ENCODE measurements at regions not wholly inside any gene's neighbourhood (a gene's known extent, or its start where the extent isn't known, plus 50 kb on each side); places are given as distances from the start of the nearest gene placed in this dataset.

- DNase-seq: no peak
These were observed 535.2 kb upstream of the FAT1 start for GRCh38 chr4:187258651-187259401.

- DNase-seq: peak; percentile 25
These were observed 545.3 kb upstream of the FAT1 start for GRCh38 chr4:187268940-187269339.

- DNase-seq: no peak
These were observed 546.5 kb upstream of the FAT1 start for GRCh38 chr4:187270154-187270553.

GRCh38 chr4:187271848-187272247 lies 548.2 kb upstream of the FAT1 start:
- DNase-seq: no peak

- no peak for DNase-seq
These were observed 550.5 kb upstream of the FAT1 start for GRCh38 chr4:187274153-187274552.

- peak; percentile 45 for DNase-seq
These were observed 553.2 kb upstream of the FAT1 start for GRCh38 chr4:187276736-187277408.

- no peak for DNase-seq
These were observed 559.7 kb upstream of the FAT1 start for GRCh38 chr4:187283201-187283955.

GRCh38 chr4:187286525-187286924 lies 562.9 kb upstream of the FAT1 start:
- peak; percentile 40 for DNase-seq

- DNase-seq: peak; percentile 78
These were observed 565.7 kb upstream of the FAT1 start for GRCh38 chr4:187289371-187289770.

GRCh38 chr4:187294861-187295260 lies 571.2 kb upstream of the FAT1 start:
- peak; percentile 90 for DNase-seq

GRCh38 chr4:187301923-187302322 lies 578.3 kb upstream of the FAT1 start:
- no peak for DNase-seq

- DNase-seq: no peak
These were observed 578.9 kb upstream of the FAT1 start for GRCh38 chr4:187302457-187303150.

- no peak for DNase-seq
These were observed 580.5 kb upstream of the FAT1 start for GRCh38 chr4:187304133-187304532.

- peak; percentile 63 for DNase-seq
These were observed 583.5 kb upstream of the FAT1 start for GRCh38 chr4:187307131-187307530.

GRCh38 chr4:187309456-187309855 lies 585.8 kb upstream of the FAT1 start:
- peak; percentile 90 for DNase-seq

GRCh38 chr4:187312299-187312698 lies 588.6 kb upstream of the FAT1 start:
- no peak for DNase-seq

GRCh38 chr4:187317799-187318198 lies 594.1 kb upstream of the FAT1 start:
- no peak for DNase-seq

- DNase-seq: peak; percentile 66
These were observed 598.1 kb upstream of the FAT1 start for GRCh38 chr4:187321711-187322110.

GRCh38 chr4:187332141-187332540 lies 608.5 kb upstream of the FAT1 start:
- DNase-seq: no peak

GRCh38 chr4:187333151-187333550 lies 609.5 kb upstream of the FAT1 start:
- peak; percentile 44 for DNase-seq

- DNase-seq: no peak
These were observed 611.7 kb upstream of the FAT1 start for GRCh38 chr4:187335339-187335738.

GRCh38 chr4:187354740-187355139 lies 631.1 kb upstream of the FAT1 start:
- DNase-seq: no peak
